Left hindlimb (tissue), 1 donor: ENCODE measurements at regions not wholly inside any gene's neighbourhood (a gene's known extent, or its start where the extent isn't known, plus 50 kb on each side); places are given as distances from the start of the nearest gene placed in this dataset.
"Not testable (repeated sequence)": the region's sequence is repeated elsewhere in the genome, so short reads cannot be mapped to it uniquely, and the experiment has no call there.

ENCODE experiments used
- DNase-seq: peaks from one replicate; pipeline ENCODE4 v3.0.0-alpha.2; 2018

- DNase-seq: no peak
Measured at GRCh38 chr17:70955441-70955840, 786.1 kb downstream of the KCNJ2 start.

GRCh38 chr17:70956726-70957125, 787.4 kb downstream of the KCNJ2 start:
- no peak for DNase-seq

GRCh38 chr17:70961341-70961740, 792.0 kb downstream of the KCNJ2 start:
- DNase-seq: no peak

- DNase-seq: no peak
Measured at GRCh38 chr17:70968302-70968701, 799.0 kb downstream of the KCNJ2 start.

- DNase-seq: no peak
Measured at GRCh38 chr17:70969521-70970034, 800.2 kb downstream of the KCNJ2 start.

- no peak for DNase-seq
Measured at GRCh38 chr17:70976447-70976846, 807.1 kb downstream of the KCNJ2 start.

GRCh38 chr17:70984873-70985272, 815.5 kb downstream of the KCNJ2 start:
- DNase-seq: no peak

GRCh38 chr17:70987867-70988340, 818.6 kb downstream of the KCNJ2 start:
- DNase-seq: no peak

GRCh38 chr17:70988622-70989021, 819.3 kb downstream of the KCNJ2 start:
- no peak for DNase-seq

- no peak for DNase-seq
Measured at GRCh38 chr17:70989280-70989679, 819.9 kb downstream of the KCNJ2 start.

GRCh38 chr17:70994194-70994593, 824.9 kb downstream of the KCNJ2 start:
- no peak for DNase-seq

GRCh38 chr17:70995997-70996396, 826.7 kb downstream of the KCNJ2 start:
- no peak for DNase-seq

- peak; percentile 63 for DNase-seq
Measured at GRCh38 chr17:71003736-71004135, 834.4 kb downstream of the KCNJ2 start.

GRCh38 chr17:71004413-71004812, 835.1 kb downstream of the KCNJ2 start:
- no peak for DNase-seq

GRCh38 chr17:71011391-71011790, 842.1 kb downstream of the KCNJ2 start:
- no peak for DNase-seq

- DNase-seq: no peak
Measured at GRCh38 chr17:71019699-71020098, 850.4 kb downstream of the KCNJ2 start.

- DNase-seq: no peak
Measured at GRCh38 chr17:71022758-71023157, 853.4 kb downstream of the KCNJ2 start.

GRCh38 chr17:71023249-71024030, 854.1 kb downstream of the KCNJ2 start:
- peak; percentile 42 for DNase-seq

- no peak for DNase-seq
Measured at GRCh38 chr17:71024172-71024571, 854.8 kb downstream of the KCNJ2 start.

GRCh38 chr17:71024969-71025368, 855.6 kb downstream of the KCNJ2 start:
- DNase-seq: no peak

- DNase-seq: no peak
Measured at GRCh38 chr17:71029246-71029645, 859.9 kb downstream of the KCNJ2 start.

GRCh38 chr17:71031286-71031685, 862.0 kb downstream of the KCNJ2 start:
- not testable (repeated sequence) for DNase-seq

- DNase-seq: no peak
Measured at GRCh38 chr17:71032746-71033273, 863.5 kb downstream of the KCNJ2 start.

GRCh38 chr17:71033336-71033735, 864.0 kb downstream of the KCNJ2 start:
- DNase-seq: no peak
